Endothelial cell of umbilical vein (primary cell): ENCODE measurements at regions not wholly inside any gene's neighbourhood (a gene's known extent, or its start where the extent isn't known, plus 50 kb on each side); places are given as distances from the start of the nearest gene placed in this dataset.

Experiments
- FOS ChIP-seq: IDR thresholded peaks from 2 replicates; pipeline ENCODE4 v1.6.1; 2011; ENCODE audit warnings: mild to moderate bottlenecking, low read length, moderate library complexity, borderline replicate concordance; ENCODE audit not compliant: insufficient read depth
- POLR2A ChIP-seq: IDR thresholded peaks from 2 replicates; pipeline ENCODE4 v1.6.1; 2012; ENCODE audit warnings: low read depth, mild to moderate bottlenecking, control low read depth, low read length
- POLR2AphosphoS5 ChIP-seq: IDR thresholded peaks from 2 replicates; pipeline ENCODE4 v1.6.1; 2012; ENCODE audit warnings: low read depth, mild to moderate bottlenecking, control low read depth, low read length, moderate library complexity; ENCODE audit not compliant: insufficient read depth
- TF ChIP-seq, protein P1 (sequence below), 2 donors: IDR thresholded peaks; 1 replicate in 1 of 2; 2 replicates in 1 of 2; pipeline ENCODE4 v1.5.1; 2011; ENCODE audit warnings: low read length in 2 of 2, mild to moderate bottlenecking in 2 of 2, moderate library complexity in 2 of 2, control low read depth in 1 of 2, inconsistent platforms in 1 of 2, low read depth in 1 of 2; ENCODE audit not compliant: insufficient read depth in 1 of 2; ENCODE audit errors: extremely low read depth in 1 of 2
- TF ChIP-seq, protein P2 (sequence below): IDR thresholded peaks from 2 replicates; pipeline ENCODE4 v1.6.1; 2011; ENCODE audit not compliant: insufficient read depth, insufficient read length

DNA sequence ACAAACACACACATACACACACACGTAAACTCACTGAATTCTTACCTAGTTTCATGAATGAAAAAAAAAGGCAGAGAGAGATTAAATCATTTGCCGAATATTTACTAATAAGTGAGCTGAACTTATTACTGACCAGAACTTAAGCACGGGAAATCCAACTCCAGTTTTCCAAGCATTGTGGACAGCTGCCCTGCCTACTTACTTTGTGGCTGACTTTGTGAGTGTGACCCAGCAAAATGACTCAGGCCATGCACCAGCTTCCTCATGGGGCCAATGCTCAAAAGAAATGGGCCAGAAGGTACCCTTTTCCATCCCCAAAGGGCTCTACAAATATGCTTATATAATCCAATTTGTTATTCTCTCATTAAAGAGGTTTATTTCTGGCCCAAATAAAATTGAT lies 87.4 kb upstream of the RHOBTB1 start:
- TF ChIP-seq, protein P1, sequence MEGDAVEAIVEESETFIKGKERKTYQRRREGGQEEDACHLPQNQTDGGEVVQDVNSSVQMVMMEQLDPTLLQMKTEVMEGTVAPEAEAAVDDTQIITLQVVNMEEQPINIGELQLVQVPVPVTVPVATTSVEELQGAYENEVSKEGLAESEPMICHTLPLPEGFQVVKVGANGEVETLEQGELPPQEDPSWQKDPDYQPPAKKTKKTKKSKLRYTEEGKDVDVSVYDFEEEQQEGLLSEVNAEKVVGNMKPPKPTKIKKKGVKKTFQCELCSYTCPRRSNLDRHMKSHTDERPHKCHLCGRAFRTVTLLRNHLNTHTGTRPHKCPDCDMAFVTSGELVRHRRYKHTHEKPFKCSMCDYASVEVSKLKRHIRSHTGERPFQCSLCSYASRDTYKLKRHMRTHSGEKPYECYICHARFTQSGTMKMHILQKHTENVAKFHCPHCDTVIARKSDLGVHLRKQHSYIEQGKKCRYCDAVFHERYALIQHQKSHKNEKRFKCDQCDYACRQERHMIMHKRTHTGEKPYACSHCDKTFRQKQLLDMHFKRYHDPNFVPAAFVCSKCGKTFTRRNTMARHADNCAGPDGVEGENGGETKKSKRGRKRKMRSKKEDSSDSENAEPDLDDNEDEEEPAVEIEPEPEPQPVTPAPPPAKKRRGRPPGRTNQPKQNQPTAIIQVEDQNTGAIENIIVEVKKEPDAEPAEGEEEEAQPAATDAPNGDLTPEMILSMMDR (IDR thresholded peaks at IDR 0.05; ENCODE audit: extremely low read depth in 1 of 2, insufficient read depth in 1 of 2, low read depth in 1 of 2, low read length in 2 of 2), result no peak
- TF ChIP-seq POLR2A (no peak), POLR2AphosphoS5 (no peak), FOS (no peak)
- TF ChIP-seq, protein P2, sequence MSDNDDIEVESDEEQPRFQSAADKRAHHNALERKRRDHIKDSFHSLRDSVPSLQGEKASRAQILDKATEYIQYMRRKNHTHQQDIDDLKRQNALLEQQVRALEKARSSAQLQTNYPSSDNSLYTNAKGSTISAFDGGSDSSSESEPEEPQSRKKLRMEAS, result no peak
